NB4 (cell line): ENCODE measurements at regions not wholly inside any gene's neighbourhood (a gene's known extent, or its start where the extent isn't known, plus 50 kb on each side); places are given as distances from the start of the nearest gene placed in this dataset.

Experiments used
- DNase-seq: peaks from one replicate; pipeline ENCODE4 v3.0.0; 2010; ENCODE audit warnings: low read depth
- H3K4me3 ChIP-seq: one replicate; pipeline ENCODE4 v1.5.1; 2011; ENCODE audit warnings: mild to moderate bottlenecking, low read depth, low read length, moderate library complexity
- CTCF ChIP-seq: IDR thresholded peaks from one replicate; pipeline ENCODE4 v1.5.1; 2012; ENCODE audit warnings: low read depth, low read length
- MAX ChIP-seq: IDR thresholded peaks from 2 replicates; pipeline ENCODE4 v1.6.1; 2011; ENCODE audit warnings: low read depth, low read length
- MYC ChIP-seq: IDR thresholded peaks from 2 replicates; pipeline ENCODE4 v1.6.1; 2011; ENCODE audit warnings: low read depth, low read length
- POLR2A ChIP-seq: IDR thresholded peaks from 2 replicates; pipeline ENCODE4 v1.6.1; 2011; ENCODE audit warnings: mild to moderate bottlenecking; ENCODE audit not compliant: insufficient read length; ENCODE audit errors: extremely low read depth

- TF ChIP-seq MAX = no peak
- no peak for TF ChIP-seq CTCF
- no peak for TF ChIP-seq POLR2A
- TF ChIP-seq MYC = no peak
- no peak for DNase-seq
- no peak overlapping the region for H3K4me3 ChIP-seq
Measured at GRCh38 chr1:4010814-4011605, 110.9 kb upstream of the C1orf174 start.

- TF ChIP-seq MYC = no peak
- no peak for TF ChIP-seq CTCF
- no peak for TF ChIP-seq POLR2A
- TF ChIP-seq MAX = no peak
- no peak for DNase-seq
- H3K4me3 ChIP-seq = no peak overlapping the region
Measured at GRCh38 chr1:4016351-4017130, 116.5 kb upstream of the C1orf174 start.

GRCh38 chr1:4017636-4018365, 117.7 kb upstream of the C1orf174 start:
- DNase-seq = no peak
- H3K4me3 ChIP-seq = no peak overlapping the region
- TF ChIP-seq POLR2A = no peak
- TF ChIP-seq MAX = no peak
- no peak for TF ChIP-seq MYC
- no peak for TF ChIP-seq CTCF

GRCh38 chr1:4018466-4019146, 118.5 kb upstream of the C1orf174 start:
- no peak for TF ChIP-seq MYC
- no peak for TF ChIP-seq CTCF
- TF ChIP-seq POLR2A = no peak
- no peak for TF ChIP-seq MAX
- no peak overlapping the region for H3K4me3 ChIP-seq
- no peak for DNase-seq

- H3K4me3 ChIP-seq = no peak overlapping the region
- TF ChIP-seq POLR2A = no peak
- no peak for TF ChIP-seq MAX
- TF ChIP-seq CTCF = no peak
- no peak for TF ChIP-seq MYC
Measured at GRCh38 chr1:4019147-4019521, 119.1 kb upstream of the C1orf174 start.

More at GRCh38 chr1:4019147-4019521, 119.1 kb upstream of the C1orf174 start:
- DNase-seq = no peak
